ENCODE measurements at regions not wholly inside any gene's neighbourhood (a gene's known extent, or its start where the extent isn't known, plus 50 kb on each side); places are given as distances from the start of the nearest gene placed in this dataset.

GRCh38 chr1:199184180-199184579 lies 545.3 kb downstream of the PTPRC start:
- TF ChIP-seq PAX5 (IDR thresholded peaks at IDR 0.05; ENCODE audit: insufficient read depth, low read length, severe bottlenecking) (no peak), TAF1 (IDR thresholded peaks at IDR 0.05; ENCODE audit: low read depth, low read length) (no peak), POLR2AphosphoS5 (IDR thresholded peaks at IDR 0.05; ENCODE audit: low read depth, low read length) (no peak), POLR2A (IDR thresholded peaks at IDR 0.05; ENCODE audit: low read depth, low read length) (no peak), SPI1 (IDR thresholded peaks at IDR 0.05; ENCODE audit: low read depth, low read length) (no peak), POU2F2 (IDR thresholded peaks at IDR 0.05; ENCODE audit: low read depth, low read length) (no peak)
